ENCODE measurements at regions not wholly inside any gene's neighbourhood (a gene's known extent, or its start where the extent isn't known, plus 50 kb on each side); places are given as distances from the start of the nearest gene placed in this dataset.

DNA sequence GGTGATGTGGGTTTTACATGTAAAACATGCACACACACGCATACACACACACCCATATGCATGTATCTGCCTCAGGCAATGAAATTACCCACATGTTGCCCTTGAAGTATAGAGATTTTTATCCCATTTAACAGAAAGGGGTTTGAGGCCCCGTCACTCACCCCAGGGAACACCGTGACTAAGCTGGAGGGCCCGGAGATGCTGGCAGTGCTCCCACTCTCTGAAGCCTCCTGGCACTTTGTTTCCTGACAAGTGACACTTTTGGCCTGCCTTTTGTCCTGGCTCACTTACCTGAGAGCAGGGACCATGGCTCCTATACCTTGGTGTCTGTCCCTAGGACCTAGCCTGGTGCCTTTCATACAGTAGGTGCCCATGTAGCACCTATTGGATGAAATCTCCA lies 50.0 kb upstream of the TNRC6C start (continued):
- TF ChIP-seq CHD7 (IDR thresholded peaks at IDR 0.05; ENCODE audit: insufficient replicate concordance, low read length) (no peak), SIN3A (conservative IDR thresholded peaks at IDR 0.05 in 1 of 2, IDR thresholded peaks at IDR 0.05 in 1 of 2; ENCODE audit: low read depth in 1 of 2, low read length in 2 of 2) (no peak), RAD21 (IDR thresholded peaks at IDR 0.05 in 1 of 2, conservative IDR thresholded peaks at IDR 0.05 in 1 of 2; ENCODE audit: low read depth in 2 of 2, low read length in 2 of 2) (no peak)
